SK-N-SH treated with all-trans-retinoic acid at 6 μM for 48 hours (cell line): ENCODE measurements at regions not wholly inside any gene's neighbourhood (a gene's known extent, or its start where the extent isn't known, plus 50 kb on each side); places are given as distances from the start of the nearest gene placed in this dataset.

ENCODE experiments used
- CSDC2 ChIP-seq: fragments of 250-450 bp; sonication (Bioruptor Pico); IDR thresholded peaks from 2 replicates; pipeline ENCODE4 v1.5.0; 2020; ENCODE audit warnings: mild to moderate bottlenecking, moderate library complexity
- GLIS3 ChIP-seq: fragments of 250-450 bp; sonication (Bioruptor Pico); IDR thresholded peaks from 2 replicates; pipeline ENCODE4 v1.5.0; 2020; ENCODE audit warnings: mild to moderate bottlenecking, moderate library complexity
- SNAI2 ChIP-seq: fragments of 250-450 bp; sonication (Bioruptor Pico); IDR thresholded peaks from 2 replicates; pipeline ENCODE4 v1.5.0; 2020; ENCODE audit warnings: mild to moderate bottlenecking, moderate library complexity

GRCh38 chr3:132822837-132823236, 100.6 kb upstream of the NPHP3 start:
- TF ChIP-seq GLIS3 (no peak), CSDC2 (CRISPR knock-in tag) (no peak), SNAI2 (CRISPR knock-in tag) (no peak)
